ENCODE measurements at regions not wholly inside any gene's neighbourhood (a gene's known extent, or its start where the extent isn't known, plus 50 kb on each side); places are given as distances from the start of the nearest gene placed in this dataset.

GRCh38 chr18:77571743-77572142, 322.1 kb downstream of the GALR1 start:
- no peak for TF ChIP-seq CTCF (IDR thresholded peaks at IDR 0.05; ENCODE audit: low read depth, low read length)
- TF ChIP-seq MYC (IDR thresholded peaks at IDR 0.05; ENCODE audit: low read depth, low read length), result no peak
- TF ChIP-seq, protein P1, sequence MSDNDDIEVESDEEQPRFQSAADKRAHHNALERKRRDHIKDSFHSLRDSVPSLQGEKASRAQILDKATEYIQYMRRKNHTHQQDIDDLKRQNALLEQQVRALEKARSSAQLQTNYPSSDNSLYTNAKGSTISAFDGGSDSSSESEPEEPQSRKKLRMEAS (IDR thresholded peaks at IDR 0.05; ENCODE audit: low read depth, low read length), result no peak
- no peak for TF ChIP-seq POLR2A (IDR thresholded peaks at IDR 0.05; ENCODE audit: extremely low read depth, insufficient read length)
